ENCODE measurements at regions not wholly inside any gene's neighbourhood (a gene's known extent, or its start where the extent isn't known, plus 50 kb on each side); places are given as distances from the start of the nearest gene placed in this dataset.

DNA sequence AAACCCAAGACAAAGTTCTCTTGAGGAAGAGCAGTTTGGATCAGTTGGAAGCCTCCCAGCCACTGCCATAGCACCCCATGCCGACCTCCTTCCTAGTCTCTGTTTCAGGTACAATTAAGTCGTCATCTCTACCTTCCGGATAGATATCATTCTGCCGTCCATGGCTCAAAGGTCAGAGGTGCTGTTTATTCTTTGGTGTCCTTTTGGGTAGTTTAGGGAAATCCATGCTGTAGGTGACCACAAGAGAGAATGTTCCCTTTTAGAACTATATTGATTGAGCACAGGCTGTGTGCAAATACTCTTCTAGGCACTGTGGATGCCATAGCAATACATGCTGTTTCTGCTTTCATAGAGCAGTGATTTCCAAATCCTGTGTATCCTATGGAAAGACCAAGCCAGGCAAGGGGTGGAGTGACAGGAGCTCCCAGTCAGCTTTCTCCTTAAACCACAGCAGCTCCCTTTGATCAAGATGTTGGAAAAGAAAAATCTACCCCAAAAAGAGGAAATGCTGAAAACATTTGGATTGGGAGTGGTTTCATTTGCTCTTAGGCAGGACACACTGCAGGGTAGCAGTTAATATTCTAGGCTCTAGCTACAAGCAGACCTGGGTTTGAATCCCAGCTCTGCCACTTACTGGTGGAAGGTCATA, 127.9 kb downstream of the PALM2AKAP2 start (continued):
- TF ChIP-seq ZFP41 (CRISPR knock-in tag; IDR thresholded peaks at IDR 0.05; ENCODE audit: borderline replicate concordance) (no peak), NR2F2 (IDR thresholded peaks at IDR 0.05; ENCODE audit: borderline replicate concordance, low read depth) (peak; percentile 64; the same call in 1 of the 2 replicates), GPN1 (CRISPR knock-in tag; IDR thresholded peaks at IDR 0.05; ENCODE audit: borderline replicate concordance) (no peak), NR2F6 (IDR thresholded peaks at IDR 0.05) (peak; percentile 73), NR2F6 (CRISPR knock-in tag; IDR thresholded peaks at IDR 0.05) (peak; percentile 47), MIXL1 (CRISPR knock-in tag; IDR thresholded peaks at IDR 0.05) (peak; percentile 32; the same call in 1 of the 2 replicates), ESRRA (CRISPR knock-in tag; IDR thresholded peaks at IDR 0.05; ENCODE audit: low read depth) (no peak), HMG20B (CRISPR knock-in tag; conservative IDR thresholded peaks at IDR 0.05) (peak; percentile 32; the same call in 1 of the 2 replicates), KLF11 (CRISPR knock-in tag; IDR thresholded peaks at IDR 0.05) (no peak), ZMYM4 (CRISPR knock-in tag; IDR thresholded peaks at IDR 0.05) (peak; percentile 51; the same call in 1 of the 2 replicates), CREB1 (IDR thresholded peaks at IDR 0.05) (no peak), CREB1 (CRISPR knock-in tag; IDR thresholded peaks at IDR 0.05) (peak; percentile 56), HDAC1 (CRISPR knock-in tag; IDR thresholded peaks at IDR 0.05) (0 out of 2 replicates have a peak, but pooled peaks have one; percentile 37), KAT7 (CRISPR knock-in tag; IDR thresholded peaks at IDR 0.05; ENCODE audit: borderline replicate concordance) (no peak), ZNF292 (CRISPR knock-in tag; IDR thresholded peaks at IDR 0.05; ENCODE audit: borderline replicate concordance, low read depth) (peak; percentile 57; the same call in 1 of the 2 replicates), GABPA (IDR thresholded peaks at IDR 0.05; ENCODE audit: low read depth, low read length) (no peak), GABPA (CRISPR knock-in tag; IDR thresholded peaks at IDR 0.05; ENCODE audit: low read depth) (0 out of 2 replicates have a peak, but pooled peaks have one; percentile 27), NFYB (CRISPR knock-in tag; IDR thresholded peaks at IDR 0.05) (no peak), ZNF878 (CRISPR knock-in tag; IDR thresholded peaks at IDR 0.05) (no peak)
- TF ChIP-seq, protein P1, sequence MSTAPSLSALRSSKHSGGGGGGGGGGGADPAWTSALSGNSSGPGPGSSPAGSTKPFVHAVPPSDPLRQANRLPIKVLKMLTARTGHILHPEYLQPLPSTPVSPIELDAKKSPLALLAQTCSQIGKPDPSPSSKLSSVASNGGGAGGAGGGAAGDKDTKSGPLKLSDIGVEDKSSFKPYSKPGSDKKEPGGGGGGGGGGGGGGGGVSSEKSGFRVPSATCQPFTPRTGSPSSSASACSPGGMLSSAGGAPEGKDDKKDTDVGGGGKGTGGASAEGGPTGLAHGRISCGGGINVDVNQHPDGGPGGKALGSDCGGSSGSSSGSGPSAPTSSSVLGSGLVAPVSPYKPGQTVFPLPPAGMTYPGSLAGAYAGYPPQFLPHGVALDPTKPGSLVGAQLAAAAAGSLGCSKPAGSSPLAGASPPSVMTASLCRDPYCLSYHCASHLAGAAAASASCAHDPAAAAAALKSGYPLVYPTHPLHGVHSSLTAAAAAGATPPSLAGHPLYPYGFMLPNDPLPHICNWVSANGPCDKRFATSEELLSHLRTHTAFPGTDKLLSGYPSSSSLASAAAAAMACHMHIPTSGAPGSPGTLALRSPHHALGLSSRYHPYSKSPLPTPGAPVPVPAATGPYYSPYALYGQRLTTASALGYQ (CRISPR knock-in tag; IDR thresholded peaks at IDR 0.05) = no peak
- TF ChIP-seq, protein P2, sequence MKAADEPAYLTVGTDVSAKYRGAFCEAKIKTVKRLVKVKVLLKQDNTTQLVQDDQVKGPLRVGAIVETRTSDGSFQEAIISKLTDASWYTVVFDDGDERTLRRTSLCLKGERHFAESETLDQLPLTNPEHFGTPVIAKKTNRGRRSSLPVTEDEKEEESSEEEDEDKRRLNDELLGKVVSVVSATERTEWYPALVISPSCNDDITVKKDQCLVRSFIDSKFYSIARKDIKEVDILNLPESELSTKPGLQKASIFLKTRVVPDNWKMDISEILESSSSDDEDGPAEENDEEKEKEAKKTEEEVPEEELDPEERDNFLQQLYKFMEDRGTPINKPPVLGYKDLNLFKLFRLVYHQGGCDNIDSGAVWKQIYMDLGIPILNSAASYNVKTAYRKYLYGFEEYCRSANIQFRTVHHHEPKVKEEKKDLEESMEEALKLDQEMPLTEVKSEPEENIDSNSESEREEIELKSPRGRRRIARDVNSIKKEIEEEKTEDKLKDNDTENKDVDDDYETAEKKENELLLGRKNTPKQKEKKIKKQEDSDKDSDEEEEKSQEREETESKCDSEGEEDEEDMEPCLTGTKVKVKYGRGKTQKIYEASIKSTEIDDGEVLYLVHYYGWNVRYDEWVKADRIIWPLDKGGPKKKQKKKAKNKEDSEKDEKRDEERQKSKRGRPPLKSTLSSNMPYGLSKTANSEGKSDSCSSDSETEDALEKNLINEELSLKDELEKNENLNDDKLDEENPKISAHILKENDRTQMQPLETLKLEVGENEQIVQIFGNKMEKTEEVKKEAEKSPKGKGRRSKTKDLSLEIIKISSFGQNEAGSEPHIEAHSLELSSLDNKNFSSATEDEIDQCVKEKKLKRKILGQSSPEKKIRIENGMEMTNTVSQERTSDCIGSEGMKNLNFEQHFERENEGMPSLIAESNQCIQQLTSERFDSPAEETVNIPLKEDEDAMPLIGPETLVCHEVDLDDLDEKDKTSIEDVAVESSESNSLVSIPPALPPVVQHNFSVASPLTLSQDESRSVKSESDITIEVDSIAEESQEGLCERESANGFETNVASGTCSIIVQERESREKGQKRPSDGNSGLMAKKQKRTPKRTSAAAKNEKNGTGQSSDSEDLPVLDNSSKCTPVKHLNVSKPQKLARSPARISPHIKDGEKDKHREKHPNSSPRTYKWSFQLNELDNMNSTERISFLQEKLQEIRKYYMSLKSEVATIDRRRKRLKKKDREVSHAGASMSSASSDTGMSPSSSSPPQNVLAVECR (CRISPR knock-in tag; IDR thresholded peaks at IDR 0.05; ENCODE audit: borderline replicate concordance) = no peak
- TF ChIP-seq, protein P3, sequence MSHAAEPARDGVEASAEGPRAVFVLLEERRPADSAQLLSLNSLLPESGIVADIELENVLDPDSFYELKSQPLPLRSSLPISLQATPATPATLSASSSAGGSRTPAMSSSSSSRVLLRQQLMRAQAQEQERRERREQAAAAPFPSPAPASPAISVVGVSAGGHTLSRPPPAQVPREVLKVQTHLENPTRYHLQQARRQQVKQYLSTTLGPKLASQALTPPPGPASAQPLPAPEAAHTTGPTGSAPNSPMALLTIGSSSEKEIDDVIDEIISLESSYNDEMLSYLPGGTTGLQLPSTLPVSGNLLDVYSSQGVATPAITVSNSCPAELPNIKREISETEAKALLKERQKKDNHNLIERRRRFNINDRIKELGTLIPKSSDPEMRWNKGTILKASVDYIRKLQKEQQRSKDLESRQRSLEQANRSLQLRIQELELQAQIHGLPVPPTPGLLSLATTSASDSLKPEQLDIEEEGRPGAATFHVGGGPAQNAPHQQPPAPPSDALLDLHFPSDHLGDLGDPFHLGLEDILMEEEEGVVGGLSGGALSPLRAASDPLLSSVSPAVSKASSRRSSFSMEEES (CRISPR knock-in tag; IDR thresholded peaks at IDR 0.05) = no peak
- TF ChIP-seq, protein P4, sequence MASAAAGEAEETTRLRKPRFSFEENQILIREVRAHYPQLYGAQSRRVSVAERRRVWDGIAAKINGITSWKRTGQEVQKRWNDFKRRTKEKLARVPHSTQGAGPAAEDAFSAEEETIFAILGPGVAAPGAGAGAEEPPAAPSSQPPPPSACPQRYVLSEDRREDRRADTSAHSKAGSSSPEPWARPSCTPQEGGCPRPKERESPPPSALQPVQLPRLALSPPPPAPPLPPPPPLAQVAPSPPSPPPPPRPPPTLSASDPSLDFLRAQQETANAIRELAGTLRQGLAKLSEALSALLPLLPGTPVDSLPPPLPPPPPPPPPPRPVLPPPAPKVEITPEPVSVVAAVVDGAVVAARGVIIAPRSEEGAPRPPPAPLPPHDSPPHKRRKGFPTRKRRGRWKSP (CRISPR knock-in tag; IDR thresholded peaks at IDR 0.05) = no peak
